G401 (cell line): ENCODE measurements at regions not wholly inside any gene's neighbourhood (a gene's known extent, or its start where the extent isn't known, plus 50 kb on each side); places are given as distances from the start of the nearest gene placed in this dataset.

Source experiments
- DNase-seq: peaks from one replicate; pipeline ENCODE4 v3.0.0-alpha.2; 2015; ENCODE audit warnings: low spot score
- in situ Hi-C: cut with HindIII; loops from 2 replicates; pipeline ENCODE4 v1.10.0; 2016; ENCODE audit warnings: low sequenced_read_pairs, mixed read lengths

DNA sequence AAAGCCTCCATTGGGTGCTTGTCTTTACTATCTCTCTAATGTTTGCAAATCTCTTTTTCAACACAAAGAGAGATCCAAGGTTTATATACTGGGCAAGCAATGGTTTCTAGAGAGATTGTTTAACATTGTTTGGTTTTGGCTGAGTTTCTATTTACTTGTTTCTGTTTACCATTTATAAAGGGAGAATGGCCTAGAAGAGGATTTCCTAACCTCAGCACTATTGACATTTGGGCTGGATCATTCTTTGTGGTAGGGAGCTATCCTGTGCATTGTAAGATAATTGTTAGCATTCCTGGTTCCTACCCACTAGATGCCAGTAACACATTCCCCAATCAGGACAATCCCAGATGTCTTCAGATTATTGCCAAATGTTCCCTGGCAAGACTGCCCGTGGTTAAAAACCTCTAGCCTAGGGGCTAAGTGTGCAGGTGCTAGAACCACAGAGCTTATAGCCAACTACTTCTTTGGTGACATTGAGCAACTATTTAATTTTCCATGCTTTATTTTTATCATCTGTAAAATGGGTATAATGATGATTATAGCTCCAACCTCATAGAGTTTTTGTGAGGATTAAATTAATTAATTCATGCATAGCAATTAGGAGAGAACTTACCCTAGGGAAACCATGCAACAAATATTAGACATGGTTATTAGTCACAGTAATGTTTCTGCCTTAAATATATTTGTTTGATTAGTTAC lies 413.9 kb upstream of the MAF start:
- in situ Hi-C loops = no loop called here
- DNase-seq = no peak

GRCh38 chr16:80012586-80012985 lies 412.0 kb upstream of the MAF start:
- DNase-seq = no peak
- in situ Hi-C loops = no loop called here

DNA sequence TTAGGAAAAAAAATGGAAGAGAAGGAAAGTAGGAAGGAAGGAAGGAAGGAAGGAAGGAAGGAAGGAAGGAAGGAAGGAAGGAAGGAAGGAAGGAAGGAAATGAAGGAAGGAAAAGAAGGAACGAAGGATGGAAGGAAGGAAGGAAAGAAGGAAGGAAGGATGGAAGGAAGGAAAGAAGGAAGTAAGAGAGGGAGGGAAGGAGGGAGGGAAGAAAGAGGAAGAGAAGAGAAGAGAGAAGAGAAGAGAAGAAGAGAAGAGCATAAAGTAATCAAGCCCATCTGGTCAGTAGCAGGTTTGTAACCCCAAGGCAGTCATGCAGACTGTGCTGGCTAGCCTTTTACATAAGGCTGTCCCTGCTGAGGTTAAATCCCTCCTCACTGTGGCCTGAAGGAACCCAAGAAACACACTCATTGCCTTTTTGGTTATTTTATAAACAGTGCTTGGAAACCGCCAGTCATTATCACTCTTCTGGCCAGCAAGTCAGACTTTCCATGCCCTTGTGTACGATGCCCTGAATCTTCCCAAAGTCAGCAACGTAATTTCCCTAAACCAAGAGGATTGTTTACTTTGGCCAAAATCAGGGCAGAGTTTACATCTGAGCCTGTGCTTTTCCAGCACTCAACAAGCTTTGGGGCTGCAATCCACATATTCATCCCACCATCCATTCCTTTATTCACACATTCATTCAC lies 409.6 kb upstream of the MAF start:
- DNase-seq = no peak
- in situ Hi-C loops = no loop called here

- in situ Hi-C loops = no loop called here
- no peak for DNase-seq
These were observed 408.3 kb upstream of the MAF start for GRCh38 chr16:80008857-80009256.

GRCh38 chr16:80007231-80007630 lies 406.7 kb upstream of the MAF start:
- in situ Hi-C loops = no loop called here
- DNase-seq = peak; percentile 42

DNA sequence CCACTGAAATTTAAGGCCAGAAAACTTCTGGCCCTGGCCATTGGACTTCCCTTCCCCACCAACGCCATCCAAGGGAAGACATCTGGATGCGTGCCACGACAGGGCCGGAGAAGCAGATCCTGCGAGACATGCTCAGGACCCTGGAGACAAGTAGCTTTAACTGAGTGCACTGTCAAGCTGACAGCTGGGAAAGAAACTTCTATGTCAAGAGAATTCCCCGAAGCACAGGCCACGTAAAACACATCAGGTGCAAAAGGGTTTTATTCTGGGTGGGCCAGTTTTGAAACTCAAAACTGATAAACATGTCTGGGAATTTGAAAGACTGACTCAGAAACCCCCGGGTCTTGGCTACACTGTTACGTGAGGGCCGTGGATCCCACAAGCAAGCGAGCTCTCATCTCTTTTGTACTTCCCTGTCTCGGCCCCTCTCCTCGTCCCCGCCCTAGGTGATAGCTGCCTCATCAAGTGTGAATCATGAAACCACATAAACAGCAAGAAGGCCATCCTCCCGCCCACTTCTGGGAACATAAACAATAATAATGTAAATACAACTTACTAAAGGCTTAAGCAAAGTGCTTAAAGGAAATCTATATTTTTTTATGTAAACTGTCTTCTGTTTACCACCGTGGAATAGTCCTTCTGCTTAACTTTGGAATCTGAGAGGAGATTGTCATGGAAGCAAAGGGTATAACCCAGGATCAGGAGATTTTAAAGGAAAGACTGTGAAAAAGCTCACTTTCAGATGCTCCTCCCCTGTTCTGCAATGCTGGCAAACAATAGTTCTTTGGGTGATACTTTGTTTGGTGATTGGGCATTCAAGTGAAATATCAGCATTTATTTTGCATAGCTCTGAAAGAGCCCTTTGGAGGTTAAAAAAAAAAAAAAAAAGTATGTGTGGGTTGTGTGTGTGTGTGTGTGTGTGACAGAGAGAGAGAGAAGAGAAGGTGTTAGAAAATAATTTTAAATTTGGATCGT lies 406.0 kb upstream of the MAF start:
- DNase-seq = no peak
- in situ Hi-C loops = no loop called here

GRCh38 chr16:80004113-80004512 lies 403.6 kb upstream of the MAF start:
- in situ Hi-C loops = no loop called here

DNA sequence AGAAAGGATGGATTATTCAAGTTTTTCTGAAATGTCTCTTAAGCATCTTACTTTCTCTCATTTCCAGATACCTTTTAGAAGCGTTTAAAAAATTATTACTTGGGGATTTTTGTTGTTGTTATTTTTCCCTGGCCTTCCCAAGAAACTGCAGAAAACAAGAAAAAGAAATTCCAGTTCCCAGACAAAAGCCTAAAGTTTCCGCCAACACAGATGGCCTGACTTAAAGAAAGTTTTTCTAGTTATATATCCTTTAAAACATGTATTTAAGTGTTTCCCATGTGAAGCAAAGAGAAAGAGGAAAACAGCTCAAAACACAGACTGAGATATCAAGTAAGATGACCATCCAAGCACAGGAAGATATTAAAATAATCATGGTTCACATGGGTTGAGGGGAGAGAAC lies 401.7 kb upstream of the MAF start:
- DNase-seq = no peak
- in situ Hi-C loops = no loop called here

More at GRCh38 chr16:80004113-80004512, 403.6 kb upstream of the MAF start:
- DNase-seq = no peak

DNA sequence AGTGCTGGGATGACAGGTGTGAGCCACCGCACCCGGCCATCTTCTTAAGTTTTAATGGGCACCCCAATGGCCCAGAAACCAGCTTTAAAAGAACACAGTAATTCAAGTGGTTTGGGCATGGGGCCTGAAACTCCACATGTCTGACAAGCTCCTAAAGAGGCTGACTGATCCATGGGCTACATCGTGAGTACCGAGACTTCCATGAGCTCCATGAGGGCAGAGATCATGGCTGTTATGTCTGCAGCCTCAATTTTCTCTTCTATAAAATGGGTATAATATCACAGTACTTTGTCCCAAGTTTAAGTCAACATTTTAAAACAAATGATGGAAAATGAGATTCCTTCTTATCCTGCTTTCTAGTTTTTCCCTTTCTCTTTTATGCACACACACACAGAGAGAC lies 397.6 kb upstream of the MAF start:
- DNase-seq = no peak
- in situ Hi-C loops = no loop called here

GRCh38 chr16:79997257-79997656 lies 396.7 kb upstream of the MAF start:
- in situ Hi-C loops = no loop called here
- no peak for DNase-seq

DNA sequence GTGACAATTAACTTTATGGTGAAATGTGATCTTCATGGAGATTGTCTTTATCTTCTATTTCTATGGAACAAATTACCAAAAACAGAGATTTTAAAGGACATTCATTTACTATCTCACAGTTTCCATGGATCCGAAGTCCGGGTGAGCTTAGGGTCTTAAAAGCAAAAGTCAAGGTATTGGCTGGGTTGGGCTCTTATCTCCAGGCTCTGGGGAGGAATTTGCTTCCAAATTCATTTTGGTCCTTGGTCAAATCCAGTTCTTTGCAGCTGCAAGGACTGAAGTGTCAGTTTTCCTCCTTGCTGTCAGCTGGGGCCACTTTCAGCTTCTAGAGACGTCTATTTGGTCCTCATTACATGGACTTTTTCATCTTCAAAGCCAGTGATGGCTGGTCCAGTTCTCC lies 395.8 kb upstream of the MAF start:
- in situ Hi-C loops = no loop called here
- DNase-seq = no peak

- in situ Hi-C loops = no loop called here
- DNase-seq = peak; percentile 22
These were observed 394.8 kb upstream of the MAF start for GRCh38 chr16:79995315-79995714.

- in situ Hi-C loops = no loop called here
- peak; percentile 81 for DNase-seq
These were observed 393.9 kb upstream of the MAF start for GRCh38 chr16:79994418-79994817.

DNA sequence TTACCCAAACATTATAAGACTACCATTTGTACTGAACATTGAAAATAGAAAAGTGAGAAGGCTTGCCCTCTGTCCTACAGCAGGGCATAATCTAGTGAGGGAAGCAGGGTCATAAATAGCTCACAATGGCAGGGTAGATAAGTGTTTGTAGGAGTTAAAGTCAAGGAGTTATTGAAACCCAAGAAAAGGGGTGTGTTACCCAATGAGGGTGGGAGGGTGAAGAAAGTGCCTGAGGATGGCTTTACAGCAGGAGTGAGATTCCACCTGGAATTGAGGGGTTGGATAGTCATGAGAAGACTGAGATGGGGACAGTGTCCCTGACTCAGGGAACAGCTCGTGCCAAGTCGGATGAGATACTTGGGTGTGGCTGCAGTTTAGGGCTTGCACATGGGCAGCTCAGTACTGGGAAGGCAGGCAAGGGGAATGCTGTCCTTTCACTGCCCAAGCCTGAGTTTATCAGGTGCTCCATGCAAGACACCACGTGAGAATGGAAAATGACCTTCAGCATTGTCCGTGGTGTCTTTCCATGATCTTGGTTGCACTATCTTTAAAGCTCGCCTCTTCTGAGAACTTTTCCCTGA lies 393.2 kb upstream of the MAF start:
- in situ Hi-C loops = no loop called here
- DNase-seq = no peak

DNA sequence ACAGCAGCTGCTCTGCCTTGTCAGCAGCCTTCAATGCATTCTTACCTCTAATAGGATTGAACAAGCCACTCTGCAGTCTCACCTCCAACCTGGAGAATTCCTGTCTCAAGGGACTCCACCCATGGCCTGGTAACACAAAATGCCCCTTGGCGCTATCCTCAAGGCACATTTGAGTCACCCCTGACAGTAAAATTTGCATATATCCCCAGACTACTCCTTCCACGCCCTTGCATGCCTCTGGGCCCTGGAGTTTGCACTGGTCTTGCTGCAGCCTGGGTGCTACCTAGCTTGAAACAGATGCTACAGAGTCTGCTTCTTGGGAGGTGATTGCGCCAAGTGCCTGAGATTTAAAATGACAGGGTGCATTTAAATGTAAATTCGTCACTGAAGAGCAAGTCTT lies 391.4 kb upstream of the MAF start:
- in situ Hi-C loops = no loop called here
- no peak for DNase-seq

DNA sequence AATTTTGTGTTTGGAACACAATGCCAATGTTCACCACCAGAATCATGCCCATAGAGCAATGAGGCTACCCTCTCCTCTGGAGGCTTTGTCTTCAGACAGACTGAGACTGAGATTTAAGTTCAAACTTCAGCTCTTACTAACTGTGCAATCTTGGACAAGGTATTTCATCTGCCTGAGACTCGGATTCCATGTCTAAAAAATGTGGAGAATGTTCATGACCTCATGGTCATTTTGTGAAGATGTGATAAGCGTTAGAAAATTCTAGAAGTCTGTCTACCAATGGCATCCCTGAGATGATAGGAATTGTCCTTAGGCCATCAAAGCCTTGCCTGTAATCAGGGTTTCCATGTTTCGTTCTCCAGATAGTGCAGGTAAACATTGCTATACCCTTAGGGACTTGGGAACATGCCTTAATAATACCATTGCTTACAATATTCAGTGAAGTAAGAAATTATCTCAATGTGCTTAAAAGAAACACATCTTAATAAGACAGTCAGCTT lies 388.2 kb upstream of the MAF start:
- in situ Hi-C loops = no loop called here
- DNase-seq = no peak

DNA sequence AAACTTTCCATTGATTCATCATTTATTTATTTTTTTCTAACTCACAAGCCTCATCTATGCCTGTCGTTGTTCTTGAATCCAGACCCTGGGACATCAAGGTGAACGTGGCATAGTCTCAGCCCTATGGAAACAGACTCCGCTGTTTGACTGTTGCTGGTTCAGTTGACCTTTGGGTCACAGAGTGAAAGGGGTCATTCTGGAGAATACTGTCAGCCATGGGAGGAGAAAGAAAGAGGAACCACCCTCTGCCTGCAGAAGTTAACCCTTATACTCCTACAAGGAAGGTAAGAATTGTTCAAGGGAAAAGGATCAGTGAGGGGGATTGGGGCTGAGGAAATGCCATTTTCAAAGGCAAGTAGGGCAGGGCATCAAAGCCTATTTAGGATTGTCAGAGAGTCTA lies 387.6 kb upstream of the MAF start:
- no peak for DNase-seq
- in situ Hi-C loops = no loop called here

- no peak for DNase-seq
- in situ Hi-C loops = no loop called here
These were observed 385.8 kb upstream of the MAF start for GRCh38 chr16:79986352-79986751.

DNA sequence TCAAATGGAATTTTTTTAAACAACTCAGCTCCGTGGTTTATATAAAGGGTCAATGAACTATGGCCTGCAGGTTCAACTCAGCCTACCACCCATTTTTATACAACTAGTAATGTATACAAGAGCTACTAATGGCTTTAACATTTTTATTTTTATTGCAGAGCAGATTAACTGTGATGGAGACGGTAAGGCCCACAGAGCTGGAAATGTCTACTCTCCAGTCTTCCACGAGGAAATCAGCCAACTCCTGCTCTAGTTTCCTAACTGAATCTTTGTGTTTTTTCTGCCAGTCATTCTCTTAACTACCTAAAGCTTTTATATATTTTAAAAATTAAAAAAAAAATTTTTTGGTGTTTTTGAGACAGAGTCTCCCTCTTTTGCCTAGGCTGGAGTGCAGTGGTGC lies 385.1 kb upstream of the MAF start:
- in situ Hi-C loops = no loop called here

More for the DNA sequence above, 385.1 kb upstream of the MAF start:
- no peak for DNase-seq
